GM19238 (cell line): ENCODE measurements at regions not wholly inside any gene's neighbourhood (a gene's known extent, or its start where the extent isn't known, plus 50 kb on each side); places are given as distances from the start of the nearest gene placed in this dataset.

Source experiments
- DNase-seq: peaks from one replicate; pipeline ENCODE4 v3.0.0; 2011; ENCODE audit warnings: low spot score; ENCODE audit not compliant: insufficient read length

- no peak for DNase-seq
Measured at GRCh38 chr7:130910949-130911944, 177.2 kb upstream of the KLF14 start.

DNA sequence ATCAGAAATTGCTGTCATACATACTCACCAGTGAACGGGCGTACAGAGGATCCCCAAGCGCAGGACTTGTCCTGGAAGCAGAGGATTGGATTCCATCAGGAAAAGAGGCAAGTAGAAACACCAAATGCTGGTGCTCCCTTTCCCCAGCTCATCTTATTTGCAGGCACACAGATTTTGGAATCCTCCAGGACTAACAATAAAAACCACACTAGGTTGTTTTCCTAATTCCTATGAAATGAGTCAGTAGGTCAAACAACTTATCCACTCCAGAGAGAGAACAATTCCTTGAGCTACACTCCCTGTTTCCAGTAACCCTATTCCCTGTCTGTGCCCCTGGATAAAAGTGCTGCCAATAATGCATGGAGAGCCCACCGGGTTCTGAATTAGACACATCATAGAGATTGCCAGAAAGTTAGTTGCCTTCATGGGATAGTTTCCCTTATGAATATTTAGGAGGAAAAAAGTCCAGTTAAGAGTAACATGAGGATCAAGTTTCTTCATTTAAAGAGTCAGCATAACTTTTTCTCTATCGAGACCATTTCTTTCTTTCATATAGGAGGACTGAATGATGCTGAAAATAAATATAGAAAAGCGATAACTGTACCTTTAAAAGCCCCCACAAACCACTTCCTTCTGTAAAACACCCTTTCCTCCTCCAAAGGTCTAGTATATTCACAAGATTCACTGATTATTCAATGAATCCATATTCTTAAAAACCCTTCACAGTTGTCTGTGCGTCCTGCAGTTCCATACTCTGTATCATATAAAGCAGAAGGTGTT is 178.3 kb upstream of the KLF14 start:
- no peak for DNase-seq

DNA sequence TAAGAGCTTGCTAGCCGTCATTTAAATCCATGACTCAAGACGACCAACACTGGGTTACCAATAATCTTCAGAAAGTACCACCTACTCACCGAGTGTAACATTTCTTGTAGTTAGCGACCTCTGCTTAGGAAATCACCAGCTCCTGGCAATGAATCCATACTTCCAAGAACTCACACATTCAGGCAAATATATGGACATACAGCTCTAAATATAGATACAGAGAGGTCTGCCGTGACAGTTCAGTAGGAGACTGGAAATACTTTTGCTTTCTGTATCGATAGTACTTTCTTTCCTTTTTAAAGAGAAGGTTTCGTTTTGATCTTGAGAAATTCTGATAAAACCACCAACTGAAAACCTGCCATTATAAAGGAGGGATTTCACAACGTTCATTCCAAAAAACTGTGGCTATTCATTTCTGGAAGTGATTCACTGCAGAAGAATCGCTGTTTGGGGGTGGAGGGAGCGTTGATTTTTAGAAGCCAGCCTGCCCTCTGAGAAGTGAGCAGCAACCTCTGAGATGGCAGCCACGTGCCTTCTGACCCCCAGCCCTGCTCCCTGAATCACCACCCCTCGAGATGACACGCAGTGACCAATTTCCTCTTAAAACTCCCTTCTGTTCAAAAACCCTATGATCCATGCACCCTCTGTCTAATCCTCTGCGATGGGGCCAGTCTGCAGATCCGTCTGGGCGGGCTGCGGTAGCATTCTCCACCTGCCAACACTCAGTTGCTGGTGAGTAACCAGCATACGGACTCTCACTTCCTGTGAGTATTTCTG is 179.0 kb upstream of the KLF14 start:
- DNase-seq: peak; percentile 58

- DNase-seq: no peak
Measured at GRCh38 chr7:130913639-130914553, 179.9 kb upstream of the KLF14 start.

DNA sequence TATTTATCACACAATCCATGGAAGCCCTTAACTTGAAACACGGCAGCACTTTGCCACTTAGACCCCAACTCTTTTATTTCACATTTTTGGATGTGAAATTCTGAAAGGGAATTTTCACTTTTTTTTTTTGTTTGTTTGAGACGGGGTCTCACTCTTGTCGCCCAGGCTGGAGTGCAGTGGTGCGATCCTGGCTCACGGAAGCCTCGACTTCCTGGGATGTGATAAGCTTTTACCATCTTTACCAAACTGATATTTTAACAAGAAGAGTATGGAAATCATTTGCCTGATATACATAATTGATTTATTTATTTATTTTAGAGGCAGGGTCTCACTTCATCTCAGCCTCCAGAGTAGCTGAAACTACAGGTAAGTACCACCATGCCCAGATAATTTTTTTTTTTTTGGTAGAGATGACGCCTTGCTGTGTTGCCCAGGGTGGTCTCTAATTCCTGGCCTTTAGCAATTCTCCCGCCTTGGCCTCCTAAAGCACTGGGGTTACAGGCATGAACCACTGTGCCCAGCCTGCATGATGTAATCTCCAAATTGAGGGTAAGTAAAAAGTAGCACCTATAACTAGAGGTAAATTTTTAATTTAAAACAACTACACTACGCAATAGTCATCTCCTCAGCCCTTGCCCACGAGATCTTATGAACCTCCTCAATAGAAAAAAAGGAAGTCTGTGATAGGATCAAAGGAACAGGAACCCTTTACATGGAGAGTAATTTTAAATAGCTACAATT is 180.7 kb upstream of the KLF14 start:
- no peak for DNase-seq

DNA sequence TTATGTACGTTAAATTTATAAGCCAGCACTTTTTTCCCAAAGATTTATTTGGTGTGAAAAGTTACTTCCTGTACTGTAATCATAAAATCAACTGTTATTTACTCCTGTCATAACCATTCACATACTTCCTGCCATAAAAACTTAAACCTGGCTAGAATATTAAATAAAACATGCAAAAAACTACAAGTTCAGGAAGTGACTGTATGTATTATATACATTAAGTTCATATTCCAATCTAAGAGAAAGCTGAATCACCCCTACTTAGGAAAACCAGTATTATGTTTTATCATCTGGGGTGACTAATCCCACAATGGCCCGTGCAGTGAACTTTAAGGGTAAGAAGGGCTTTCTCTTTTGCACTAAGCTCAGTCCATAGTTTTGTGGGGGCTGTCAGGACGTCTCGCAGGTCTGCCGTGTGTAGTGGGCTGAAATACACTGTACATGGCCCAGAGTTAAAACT is 183.7 kb upstream of the KLF14 start:
- DNase-seq: no peak

DNA sequence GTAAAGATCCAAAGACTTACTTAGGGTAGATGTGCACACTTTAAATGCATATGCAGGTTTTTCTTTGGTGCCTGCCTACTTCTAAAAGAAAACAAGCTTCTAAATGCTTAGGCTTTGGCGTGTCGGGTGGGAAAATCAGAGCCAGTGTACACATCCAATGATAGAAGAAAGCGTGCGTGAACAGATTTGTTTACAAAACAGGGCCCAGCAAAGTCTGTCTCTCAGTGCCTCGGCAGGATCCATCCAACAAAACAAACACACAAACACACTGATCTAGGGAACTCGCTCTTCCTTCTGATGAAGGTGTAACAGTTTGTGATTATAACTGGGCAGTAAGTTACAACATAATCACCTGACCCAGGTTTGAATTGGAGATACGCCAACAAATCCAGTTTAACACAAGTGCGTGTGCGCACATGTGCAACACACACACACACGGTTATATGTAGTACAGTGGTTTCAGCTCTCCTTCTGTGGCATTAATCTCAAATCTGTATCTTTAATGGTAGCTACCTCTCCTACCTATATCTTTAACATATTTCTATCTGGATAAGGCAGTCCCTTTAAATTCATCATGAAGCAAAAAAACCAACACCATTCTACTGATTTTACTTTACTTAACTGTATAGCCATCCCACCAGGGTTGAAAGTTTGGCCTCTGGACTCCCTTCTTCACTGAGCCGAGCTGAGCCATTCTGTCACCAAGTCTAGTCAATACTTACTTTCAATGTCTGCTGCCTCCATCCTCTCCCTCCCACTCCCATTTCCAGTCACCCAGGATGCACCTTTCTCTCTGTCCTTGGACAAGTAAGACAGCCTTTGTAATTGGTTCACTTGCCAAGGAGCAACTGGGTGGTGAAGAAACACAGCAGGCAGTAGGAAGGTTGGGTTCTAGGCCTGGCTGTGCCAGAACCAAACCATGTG is 184.4 kb upstream of the KLF14 start:
- DNase-seq: no peak

DNA sequence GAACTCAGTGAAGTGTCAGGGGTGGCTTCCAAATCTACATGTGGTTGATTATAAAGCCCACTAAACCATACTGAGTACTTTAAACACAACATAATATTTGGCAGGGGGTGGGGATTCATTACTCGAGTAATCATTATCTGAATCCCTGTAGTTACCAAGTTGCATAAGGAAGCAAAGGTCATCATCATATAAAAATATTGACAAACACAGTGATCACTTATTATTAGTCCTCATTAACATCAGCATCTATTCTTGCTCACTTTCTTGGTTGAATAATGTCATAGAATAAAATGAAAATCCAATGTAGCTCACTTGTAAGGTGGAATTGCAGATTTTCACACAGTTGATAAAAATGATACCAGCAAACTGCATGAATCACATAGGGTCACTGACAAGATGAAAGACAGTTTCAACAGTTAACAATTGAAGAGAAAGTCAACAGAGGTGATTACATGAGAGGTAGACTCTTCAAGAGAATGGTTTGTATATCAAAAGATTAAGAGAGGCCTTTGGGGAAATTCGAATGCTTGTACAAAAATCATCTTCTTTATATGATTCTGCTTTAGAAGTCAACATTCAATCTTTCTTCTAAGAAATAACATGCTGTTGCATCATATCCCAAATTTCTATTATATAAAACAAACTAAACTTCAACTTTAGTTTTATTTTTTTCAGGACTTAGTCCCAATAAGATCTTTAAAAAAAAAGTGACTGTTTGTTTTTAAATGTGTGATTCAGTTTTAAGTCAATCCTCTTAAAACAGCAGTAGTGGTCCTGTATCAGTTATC is 185.5 kb upstream of the KLF14 start:
- DNase-seq: no peak

GRCh38 chr7:130920122-130920521 is 186.1 kb upstream of the KLF14 start:
- no peak for DNase-seq

GRCh38 chr7:130921391-130922180 is 187.6 kb upstream of the KLF14 start:
- no peak for DNase-seq

- DNase-seq: no peak
Measured at GRCh38 chr7:130922206-130923112, 188.5 kb upstream of the KLF14 start.

GRCh38 chr7:130923365-130923764 is 189.4 kb upstream of the KLF14 start:
- DNase-seq: no peak

DNA sequence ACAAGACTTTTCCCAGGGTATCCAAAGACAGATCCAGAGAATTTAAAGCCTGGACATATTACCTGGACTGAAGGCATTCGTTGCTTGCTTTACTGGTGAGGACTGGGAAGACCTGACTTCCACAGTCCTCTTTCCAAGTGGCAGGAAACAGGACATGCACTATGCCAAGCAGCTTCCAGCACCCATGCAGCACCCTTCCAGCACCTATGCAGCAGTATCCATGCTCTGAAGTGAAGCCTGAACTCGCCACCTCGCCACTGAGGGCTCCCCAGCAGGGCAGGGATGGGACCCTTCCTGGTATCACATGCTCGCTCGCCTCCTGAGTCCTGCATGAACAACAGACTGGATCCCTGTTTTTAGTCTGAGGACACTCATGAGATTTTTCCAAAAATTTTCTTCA is 189.9 kb upstream of the KLF14 start:
- DNase-seq: no peak

GRCh38 chr7:130925136-130925794 is 191.3 kb upstream of the KLF14 start:
- DNase-seq: no peak

DNA sequence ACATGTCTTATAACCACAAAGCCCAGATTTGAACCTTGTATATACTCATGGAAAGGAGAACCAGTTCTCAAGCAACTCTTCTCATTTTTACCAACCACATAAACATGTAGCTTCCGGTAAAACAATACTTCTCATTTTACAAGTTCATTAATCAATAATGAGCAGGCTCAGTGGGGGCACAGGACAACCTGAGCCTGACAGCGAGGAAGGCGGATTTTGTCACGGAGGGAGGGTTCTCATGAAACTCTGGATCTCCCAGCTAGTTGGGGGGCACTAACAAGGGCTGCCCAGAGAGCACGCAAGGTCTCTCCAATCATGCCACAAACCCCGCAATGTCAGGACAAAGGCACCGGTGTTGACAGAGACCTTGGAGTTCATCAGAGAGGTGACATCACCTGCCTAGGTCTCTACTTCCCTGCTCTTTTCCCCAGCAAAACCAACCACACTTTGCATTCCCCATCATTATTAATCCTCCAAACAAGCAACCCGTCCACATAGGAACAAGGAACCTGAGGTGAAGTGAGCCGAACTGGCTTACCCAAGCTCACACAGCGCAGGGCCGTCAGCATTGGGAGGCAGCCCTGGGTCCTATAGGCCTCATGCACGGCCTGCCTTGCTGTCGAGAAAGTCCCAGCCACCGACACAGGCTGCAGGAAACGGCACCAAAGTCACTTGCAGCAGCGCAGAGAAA is 192.1 kb upstream of the KLF14 start:
- no peak for DNase-seq
